ENCODE measurements at regions not wholly inside any gene's neighbourhood (a gene's known extent, or its start where the extent isn't known, plus 50 kb on each side); places are given as distances from the start of the nearest gene placed in this dataset.
"Not testable (repeated sequence)": the region's sequence is repeated elsewhere in the genome, so short reads cannot be mapped to it uniquely, and the experiment has no call there.

DNA sequence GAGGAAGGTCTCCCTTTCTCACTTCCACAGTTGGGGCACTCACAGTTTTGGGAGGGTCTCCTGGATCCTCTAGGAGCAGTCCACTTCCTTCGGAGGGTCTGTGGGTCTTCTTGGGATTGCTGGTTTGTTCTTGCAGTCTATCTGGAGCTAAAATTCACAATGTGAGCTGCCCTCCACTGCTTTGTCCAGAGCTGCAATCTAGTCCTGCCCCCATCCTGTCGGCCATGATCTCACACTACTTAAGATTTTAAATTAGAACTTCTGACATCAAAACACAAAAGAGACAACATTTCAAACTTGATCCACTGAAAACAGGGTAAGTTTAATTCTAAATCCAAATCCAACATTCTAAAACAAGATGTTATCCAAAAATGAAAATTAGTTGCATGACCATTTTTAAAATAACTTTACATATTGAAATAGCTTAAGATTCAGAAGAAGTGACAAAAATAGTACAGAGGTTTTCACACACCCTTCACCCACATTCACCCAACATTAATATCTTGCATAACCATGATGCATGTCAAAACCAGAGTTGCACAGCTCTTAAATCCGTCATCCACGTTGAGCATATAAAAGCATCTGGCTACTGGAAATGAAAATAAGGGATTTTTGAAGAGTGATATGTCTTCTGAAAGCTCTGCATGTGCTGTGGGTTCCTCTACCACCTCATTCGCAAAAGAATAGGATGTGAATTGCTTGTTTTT lies 113.7 kb upstream of the EPB41L4A start:
- ChIA-PET CTCF (no interaction called here), POLR2A (no interaction called here)
- H3K27ac ChIP-seq (ENCODE audit: low read length), result no peak overlapping the region
- no peaks in the 10 kb centered on the region for H3K36me3 ChIP-seq (ENCODE audit: control insufficient read depth in 2 of 2, extremely low read depth in 1 of 2, insufficient read depth in 1 of 2, low read length in 1 of 2)
- no peaks in the 10 kb centered on the region for H3K9me3 ChIP-seq
- no peaks in the 10 kb centered on the region for H3K4me1 ChIP-seq (ENCODE audit: control insufficient read depth in 1 of 2, extremely low read depth in 1 of 2, insufficient read depth in 2 of 2, low read length in 2 of 2)
- DNase-seq (no peak), ATAC-seq (replicated peaks in 1 of 4) (no peak)
- Mint-ChIP-seq H3K27me3 (peaks cover 4 to 6% of the 10 kb centered on the region in 2 donors), H3K4me1 (peaks cover 5 to 10% (median 7%) of the 10 kb centered on the region in 3 donors), H3K36me3 (no peaks in the 10 kb centered on the region), H3K4me3 (no peak overlapping the region), H3K27ac (no peak overlapping the region), H3K9me3 (no peaks in the 10 kb centered on the region)
- H3K4me3 ChIP-seq (ENCODE audit: control insufficient read depth in 1 of 2, extremely low read depth in 1 of 2, low read length in 1 of 2), result no peak overlapping the region
- WGBS (ENCODE audit: insufficient coverage), result 86% methylated on average over 1 of the region's 5 CpGs
- H3K27me3 ChIP-seq (replicated peaks in 1 of 2; ENCODE audit: control insufficient read depth in 2 of 2, extremely low read depth in 1 of 2, insufficient read depth in 2 of 2, low read length in 1 of 2), result no peaks in the 10 kb centered on the region

DNA sequence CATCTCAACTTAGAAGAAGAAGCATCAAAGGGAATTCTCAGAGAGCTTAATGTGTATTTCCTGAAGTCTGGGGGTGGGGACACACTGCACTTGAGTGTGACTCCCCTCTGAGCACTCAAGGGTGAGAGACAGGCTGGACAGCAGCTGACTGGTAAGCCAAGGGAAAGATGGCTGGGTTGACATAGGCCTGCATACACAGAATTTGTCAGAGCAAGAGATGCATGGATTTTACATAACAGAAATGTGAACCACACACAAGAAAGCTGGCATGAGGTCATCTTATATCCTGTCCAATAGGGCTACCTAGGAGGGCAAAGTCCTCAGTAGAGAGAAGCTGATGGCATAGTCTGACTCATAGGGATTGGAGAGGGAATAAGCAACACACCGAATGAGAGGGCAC lies 114.3 kb upstream of the EPB41L4A start:
- no peaks in the 10 kb centered on the region for H3K9me3 ChIP-seq
- H3K4me1 ChIP-seq (ENCODE audit: control insufficient read depth in 1 of 2, extremely low read depth in 1 of 2, insufficient read depth in 2 of 2, low read length in 2 of 2), result no peaks in the 10 kb centered on the region
- H3K4me3 ChIP-seq (ENCODE audit: control insufficient read depth in 1 of 2, extremely low read depth in 1 of 2, low read length in 1 of 2), result no peak overlapping the region
- CTCF ChIA-PET, result no interaction called here
- no peak for ATAC-seq (replicated peaks in 1 of 4)
- H3K27me3 ChIP-seq (replicated peaks in 1 of 2; ENCODE audit: control insufficient read depth in 2 of 2, extremely low read depth in 1 of 2, insufficient read depth in 2 of 2, low read length in 1 of 2), result no peaks in the 10 kb centered on the region
- POLR2A ChIA-PET, result no interaction called here
- H3K27ac ChIP-seq (ENCODE audit: low read length), result no peak overlapping the region
- DNase-seq, result no peak
- H3K27ac Mint-ChIP-seq, result no peak overlapping the region
- H3K9me3 Mint-ChIP-seq, result no peaks in the 10 kb centered on the region
- H3K36me3 Mint-ChIP-seq, result no peaks in the 10 kb centered on the region
- no peaks in the 10 kb centered on the region for H3K36me3 ChIP-seq (ENCODE audit: control insufficient read depth in 2 of 2, extremely low read depth in 1 of 2, insufficient read depth in 1 of 2, low read length in 1 of 2)
- no peak overlapping the region for H3K4me3 Mint-ChIP-seq
- no CpG with 5 or more reads among the region's 1 CpG for WGBS (ENCODE audit: insufficient coverage)
- H3K4me1 Mint-ChIP-seq, result peaks cover 5 to 10% (median 7%) of the 10 kb centered on the region in 3 donors
- H3K27me3 Mint-ChIP-seq, result peaks cover 8 to 10% of the 10 kb centered on the region in 2 donors

DNA sequence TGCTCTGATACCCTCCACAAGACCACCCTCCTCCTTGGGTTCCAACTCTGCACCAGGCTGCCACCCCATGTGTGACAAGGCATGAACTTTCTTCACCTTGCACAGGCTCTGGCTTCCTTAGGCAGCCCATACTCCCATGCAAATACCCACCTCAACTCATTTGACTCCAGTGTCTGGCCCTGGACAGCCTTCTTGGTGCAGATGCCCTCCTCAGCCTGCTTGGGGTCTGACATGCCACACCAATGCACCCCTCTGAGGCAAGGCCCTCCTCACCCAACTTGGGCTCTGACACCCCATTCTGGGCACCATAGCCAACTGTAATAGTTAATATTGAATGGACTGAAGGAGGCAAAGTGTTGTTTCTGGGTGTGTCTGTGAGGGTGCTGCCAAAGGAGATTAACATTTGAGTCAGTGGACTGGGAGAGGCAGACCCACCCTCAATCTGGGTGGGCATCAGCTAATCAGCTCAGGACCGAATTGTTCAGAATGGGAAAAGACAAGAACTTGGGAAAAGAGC lies 115.0 kb upstream of the EPB41L4A start:
- Histone ChIP-seq H3K9me3 (no peaks in the 10 kb centered on the region), H3K27ac (ENCODE audit: low read length) (no peak overlapping the region), H3K4me1 (ENCODE audit: control insufficient read depth in 1 of 2, extremely low read depth in 1 of 2, insufficient read depth in 2 of 2, low read length in 2 of 2) (no peaks in the 10 kb centered on the region), H3K4me3 (ENCODE audit: control insufficient read depth in 1 of 2, extremely low read depth in 1 of 2, low read length in 1 of 2) (no peak overlapping the region), H3K36me3 (ENCODE audit: control insufficient read depth in 2 of 2, extremely low read depth in 1 of 2, insufficient read depth in 1 of 2, low read length in 1 of 2) (no peaks in the 10 kb centered on the region), H3K27me3 (replicated peaks in 1 of 2; ENCODE audit: control insufficient read depth in 2 of 2, extremely low read depth in 1 of 2, insufficient read depth in 2 of 2, low read length in 1 of 2) (peaks cover 0 to 6% of the 10 kb centered on the region in 2 experiments)
- Mint-ChIP-seq H3K36me3 (no peaks in the 10 kb centered on the region), H3K9me3 (no peaks in the 10 kb centered on the region), H3K27ac (no peak overlapping the region), H3K4me3 (no peak overlapping the region), H3K4me1 (peaks cover 5 to 10% (median 7%) of the 10 kb centered on the region in 3 donors), H3K27me3 (peaks cover 11 to 13% of the 10 kb centered on the region in 2 donors)
- DNase-seq, result no peak
- ATAC-seq (replicated peaks in 1 of 4), result no peak
- CTCF ChIA-PET, result no interaction called here
- 50% methylated on average over 1 of the region's 1 CpG for WGBS (ENCODE audit: insufficient coverage)
- POLR2A ChIA-PET, result no interaction called here

DNA sequence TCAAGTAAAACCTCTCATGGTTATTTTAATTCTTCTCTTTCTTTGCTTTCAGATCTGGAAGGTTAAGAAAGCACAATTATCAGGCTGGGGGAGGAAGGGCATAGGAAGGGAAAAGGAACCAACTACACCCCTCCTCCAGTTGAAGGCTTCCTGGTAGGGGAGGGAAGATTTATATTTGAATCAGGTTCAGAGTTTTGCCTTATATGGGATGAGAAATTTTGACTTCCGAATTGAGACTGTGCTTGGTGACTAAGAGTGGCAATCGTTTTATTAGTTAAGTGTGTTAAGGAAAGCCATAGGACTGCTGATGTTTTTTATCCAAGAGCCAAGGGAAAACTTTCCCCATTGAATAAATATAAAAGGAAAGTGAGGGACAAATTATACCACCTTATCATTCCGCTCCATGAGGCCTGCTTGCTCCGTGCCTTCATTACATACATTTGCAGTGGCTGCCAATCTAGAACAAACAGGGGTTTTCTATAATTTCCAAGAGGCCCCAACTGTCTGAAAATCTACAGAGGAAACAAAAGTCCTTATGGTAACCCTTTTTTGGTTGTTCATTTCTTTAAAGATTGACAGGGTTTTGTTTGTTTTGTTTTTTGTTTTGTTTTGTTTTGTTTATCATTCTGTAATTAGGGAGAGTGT lies 115.7 kb upstream of the EPB41L4A start:
- H3K27ac Mint-ChIP-seq, result no peak overlapping the region
- H3K4me1 ChIP-seq (ENCODE audit: control insufficient read depth in 1 of 2, extremely low read depth in 1 of 2, insufficient read depth in 2 of 2, low read length in 2 of 2), result no peaks in the 10 kb centered on the region
- ATAC-seq (replicated peaks in 1 of 4) (no peak), DNase-seq (no peak)
- no peak overlapping the region for H3K27ac ChIP-seq (ENCODE audit: low read length)
- H3K4me3 Mint-ChIP-seq, result no peak overlapping the region
- no peaks in the 10 kb centered on the region for H3K36me3 Mint-ChIP-seq
- peaks cover 11 to 13% of the 10 kb centered on the region in 2 donors for H3K27me3 Mint-ChIP-seq
- CTCF ChIA-PET, result no interaction called here
- H3K4me3 ChIP-seq (ENCODE audit: control insufficient read depth in 1 of 2, extremely low read depth in 1 of 2, low read length in 1 of 2), result no peak overlapping the region
- WGBS (ENCODE audit: insufficient coverage), result no CpG with 5 or more reads among the region's 4 CpGs
- no peaks in the 10 kb centered on the region for H3K9me3 Mint-ChIP-seq
- H3K27me3 ChIP-seq (replicated peaks in 1 of 2; ENCODE audit: control insufficient read depth in 2 of 2, extremely low read depth in 1 of 2, insufficient read depth in 2 of 2, low read length in 1 of 2), result peaks cover 0 to 11% of the 10 kb centered on the region in 2 experiments
- POLR2A ChIA-PET, result no interaction called here
- H3K36me3 ChIP-seq (ENCODE audit: control insufficient read depth in 2 of 2, extremely low read depth in 1 of 2, insufficient read depth in 1 of 2, low read length in 1 of 2), result no peaks in the 10 kb centered on the region
- H3K9me3 ChIP-seq, result no peaks in the 10 kb centered on the region
- peaks cover 5 to 10% (median 7%) of the 10 kb centered on the region in 3 donors for H3K4me1 Mint-ChIP-seq

DNA sequence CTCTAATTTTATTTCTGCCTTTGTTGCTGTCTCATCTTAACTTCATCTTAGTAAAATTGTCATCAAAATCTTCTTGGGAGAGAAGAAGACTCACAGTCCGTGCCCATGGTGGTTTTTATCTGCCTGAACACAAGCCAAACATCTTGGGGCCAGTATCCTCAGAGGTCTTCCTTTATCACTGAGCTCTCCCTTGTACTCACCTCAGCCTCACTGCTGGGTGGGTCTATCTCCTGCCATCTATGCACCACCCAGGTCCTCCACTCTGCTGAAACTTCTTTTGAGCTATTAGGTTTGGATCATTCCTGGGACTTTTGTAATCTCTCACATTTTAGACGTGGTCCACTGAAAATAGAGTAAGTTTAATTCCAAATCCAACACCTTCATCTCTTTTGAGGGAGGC lies 116.3 kb upstream of the EPB41L4A start:
- H3K27me3 Mint-ChIP-seq, result peaks cover 11 to 13% of the 10 kb centered on the region in 2 donors
- CTCF ChIA-PET, result no interaction called here

DNA sequence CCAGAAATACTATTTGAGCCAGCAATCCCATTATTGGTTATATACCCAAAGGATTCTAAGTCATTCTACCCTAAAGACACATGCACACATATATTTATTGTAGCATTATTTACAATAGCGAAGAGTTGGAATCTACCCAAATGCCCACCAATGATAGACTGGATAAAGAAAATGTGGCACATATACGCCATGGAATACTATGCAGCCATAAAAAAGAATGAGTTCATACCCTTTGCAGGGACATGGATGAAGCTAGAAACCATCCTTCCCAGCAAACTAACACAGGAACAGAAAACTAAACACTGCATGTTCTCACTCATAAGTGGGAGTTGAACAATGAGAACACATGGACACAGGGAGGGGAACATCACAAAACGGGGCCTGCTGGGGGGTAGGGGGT lies 125.5 kb upstream of the EPB41L4A start:
- H3K36me3 Mint-ChIP-seq; H3K27me3 ChIP-seq (replicated peaks in 1 of 2; ENCODE audit: control insufficient read depth in 2 of 2, extremely low read depth in 1 of 2, insufficient read depth in 2 of 2, low read length in 1 of 2); H3K9me3 Mint-ChIP-seq; H3K4me3 ChIP-seq (ENCODE audit: control insufficient read depth in 1 of 2, extremely low read depth in 1 of 2, low read length in 1 of 2); H3K4me1 Mint-ChIP-seq; H3K4me3 Mint-ChIP-seq; H3K36me3 ChIP-seq (ENCODE audit: control insufficient read depth in 2 of 2, extremely low read depth in 1 of 2, insufficient read depth in 1 of 2, low read length in 1 of 2); H3K27ac ChIP-seq (ENCODE audit: low read length); POLR2A ChIA-PET; DNase-seq; H3K27ac Mint-ChIP-seq; H3K4me1 ChIP-seq (ENCODE audit: control insufficient read depth in 1 of 2, extremely low read depth in 1 of 2, insufficient read depth in 2 of 2, low read length in 2 of 2); H3K9me3 ChIP-seq; ATAC-seq (replicated peaks in 1 of 4): not testable (repeated sequence)
- H3K27me3 Mint-ChIP-seq, result peaks cover 5 to 36% of the 10 kb centered on the region in 2 donors
- no CpG with 5 or more reads among the region's 3 CpGs for WGBS (ENCODE audit: insufficient coverage)
- CTCF ChIA-PET, result interaction anchor here in 1 of 2 donors (0.6 to 3.4 kb wide), 2 partner anchors 153 to 213 kb away, joined by 8 to 14 read pairs; no protein-coding TSS in a partner anchor

More for the DNA sequence above, 116.3 kb upstream of the EPB41L4A start:
- Mint-ChIP-seq H3K4me3 (no peak overlapping the region), H3K9me3 (no peaks in the 10 kb centered on the region), H3K4me1 (peaks cover 5 to 10% (median 7%) of the 10 kb centered on the region in 3 donors), H3K27ac (no peak overlapping the region), H3K36me3 (no peaks in the 10 kb centered on the region)
- Histone ChIP-seq H3K9me3 (no peaks in the 10 kb centered on the region), H3K27me3 (replicated peaks in 1 of 2; ENCODE audit: control insufficient read depth in 2 of 2, extremely low read depth in 1 of 2, insufficient read depth in 2 of 2, low read length in 1 of 2) (peaks cover 0 to 11% of the 10 kb centered on the region in 2 experiments), H3K4me3 (ENCODE audit: control insufficient read depth in 1 of 2, extremely low read depth in 1 of 2, low read length in 1 of 2) (no peak overlapping the region), H3K36me3 (ENCODE audit: control insufficient read depth in 2 of 2, extremely low read depth in 1 of 2, insufficient read depth in 1 of 2, low read length in 1 of 2) (no peaks in the 10 kb centered on the region), H3K27ac (ENCODE audit: low read length) (no peak overlapping the region), H3K4me1 (ENCODE audit: control insufficient read depth in 1 of 2, extremely low read depth in 1 of 2, insufficient read depth in 2 of 2, low read length in 2 of 2) (no peaks in the 10 kb centered on the region)
- DNase-seq (no peak), ATAC-seq (replicated peaks in 1 of 4) (no peak)
- WGBS (ENCODE audit: insufficient coverage), result 33% methylated on average over 1 of the region's 2 CpGs
- POLR2A ChIA-PET, result no interaction called here

Measured in T-cell (primary cell).